NCI-H146 treated with DMSO at 0.1 percent for 48 hours (cell line): ENCODE measurements at regions not wholly inside any gene's neighbourhood (a gene's known extent, or its start where the extent isn't known, plus 50 kb on each side); places are given as distances from the start of the nearest gene placed in this dataset.

Source experiments
- DNase-seq: peaks from one replicate; lab custom pipeline; 2025; ENCODE audit not compliant: unreplicated experiment; lab: John Stamatoyannopoulos, UW

DNA sequence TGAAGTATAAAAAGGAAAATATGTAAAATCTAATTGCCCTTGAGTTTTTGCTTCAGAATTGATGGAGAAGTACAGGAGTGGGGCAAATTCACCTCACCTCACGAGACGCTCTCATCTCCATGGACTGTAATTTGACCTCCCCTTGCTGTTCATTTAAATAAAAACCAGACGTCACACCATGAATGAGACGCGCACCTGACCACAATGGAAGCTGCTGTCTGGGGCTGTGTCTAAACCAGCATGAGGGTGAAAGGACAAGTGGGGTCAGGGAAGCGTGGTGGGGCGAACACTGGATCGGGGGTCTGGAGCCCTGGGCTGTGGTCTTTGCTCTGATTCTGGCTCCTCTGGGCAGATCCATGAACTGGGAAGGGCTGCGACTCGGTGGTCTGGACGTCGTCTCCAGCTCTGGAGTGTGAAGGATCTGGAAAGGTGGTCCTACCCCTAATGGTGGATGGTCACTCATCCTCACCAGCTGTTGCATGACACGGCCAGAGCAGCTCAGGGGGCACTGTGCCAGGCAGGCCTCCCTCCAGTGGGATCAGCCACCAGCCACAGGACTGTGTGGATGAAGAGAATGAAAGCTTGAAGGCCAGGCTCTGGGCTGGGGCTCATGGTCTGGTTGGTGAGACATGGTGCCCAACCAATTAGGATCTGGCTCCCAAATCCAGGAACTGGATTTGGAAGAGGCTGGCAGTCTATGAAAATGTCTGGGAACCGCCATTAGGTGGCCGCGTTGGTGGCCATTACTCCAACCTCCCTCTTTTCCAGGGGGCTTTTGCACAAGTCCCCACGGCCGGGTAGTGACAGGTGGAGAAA is 728.6 kb downstream of the PTPRU start:
- DNase-seq, result no peak

DNA sequence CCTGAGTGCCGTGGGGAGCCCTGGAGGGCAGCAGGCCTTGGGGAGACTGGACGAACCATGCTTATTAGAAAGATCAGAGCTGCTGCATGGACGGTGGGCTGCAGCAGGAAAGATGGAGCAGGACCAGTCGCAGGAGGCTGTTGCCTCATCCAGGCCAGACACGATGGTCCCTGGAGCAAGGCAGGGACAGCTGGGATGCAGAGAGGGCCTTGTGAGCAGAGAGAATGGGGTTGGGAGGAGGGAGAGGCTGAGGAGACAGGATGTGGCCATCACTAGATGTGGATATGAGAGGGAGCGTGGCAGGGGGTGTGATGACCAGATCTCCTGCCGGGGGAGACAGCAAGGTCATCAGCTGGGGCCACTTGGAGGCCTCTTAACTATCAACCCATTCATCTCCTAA is 727.6 kb downstream of the PTPRU start:
- no peak for DNase-seq

DNA sequence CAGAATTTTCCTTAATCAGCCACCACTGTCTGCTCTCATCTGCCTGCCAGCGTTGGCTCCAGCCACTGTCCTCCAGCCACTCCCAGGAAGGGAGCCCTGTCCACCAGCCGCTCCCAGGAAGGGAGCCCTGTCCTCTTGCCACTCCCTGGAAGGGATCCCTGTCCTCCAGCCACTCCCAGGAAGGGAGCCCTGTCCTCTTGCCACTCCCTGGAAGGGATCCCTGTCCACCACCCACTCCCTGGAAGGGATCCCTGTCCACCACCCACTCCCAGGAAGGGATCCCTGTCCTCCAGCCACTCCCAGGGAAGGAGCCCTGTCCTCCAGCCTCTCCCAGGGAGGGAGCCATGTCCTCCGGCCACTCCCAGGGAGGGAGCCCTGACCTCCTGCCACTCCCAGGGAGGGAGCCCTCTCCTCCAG is 726.5 kb downstream of the PTPRU start:
- DNase-seq, result no peak

DNA sequence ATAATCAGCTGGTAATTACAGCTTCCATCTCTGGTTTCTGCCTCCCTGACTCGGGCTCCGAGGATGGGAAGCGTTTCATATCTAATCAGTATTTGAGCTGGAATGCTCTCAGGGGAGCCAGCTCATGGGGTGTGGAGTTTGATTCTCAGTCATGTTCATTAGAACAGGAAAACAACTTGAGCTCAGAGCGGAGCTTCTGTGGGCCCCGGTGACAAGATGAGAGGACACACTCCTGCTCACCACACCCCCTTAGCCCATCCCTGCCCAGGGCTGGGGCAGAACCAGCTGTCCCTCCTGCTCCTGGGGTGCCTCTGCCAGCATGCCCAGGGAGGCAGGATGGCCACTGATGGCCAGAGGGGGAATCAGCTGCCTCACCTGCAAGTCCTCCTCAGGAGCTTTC is 726.0 kb downstream of the PTPRU start:
- DNase-seq, result no peak

DNA sequence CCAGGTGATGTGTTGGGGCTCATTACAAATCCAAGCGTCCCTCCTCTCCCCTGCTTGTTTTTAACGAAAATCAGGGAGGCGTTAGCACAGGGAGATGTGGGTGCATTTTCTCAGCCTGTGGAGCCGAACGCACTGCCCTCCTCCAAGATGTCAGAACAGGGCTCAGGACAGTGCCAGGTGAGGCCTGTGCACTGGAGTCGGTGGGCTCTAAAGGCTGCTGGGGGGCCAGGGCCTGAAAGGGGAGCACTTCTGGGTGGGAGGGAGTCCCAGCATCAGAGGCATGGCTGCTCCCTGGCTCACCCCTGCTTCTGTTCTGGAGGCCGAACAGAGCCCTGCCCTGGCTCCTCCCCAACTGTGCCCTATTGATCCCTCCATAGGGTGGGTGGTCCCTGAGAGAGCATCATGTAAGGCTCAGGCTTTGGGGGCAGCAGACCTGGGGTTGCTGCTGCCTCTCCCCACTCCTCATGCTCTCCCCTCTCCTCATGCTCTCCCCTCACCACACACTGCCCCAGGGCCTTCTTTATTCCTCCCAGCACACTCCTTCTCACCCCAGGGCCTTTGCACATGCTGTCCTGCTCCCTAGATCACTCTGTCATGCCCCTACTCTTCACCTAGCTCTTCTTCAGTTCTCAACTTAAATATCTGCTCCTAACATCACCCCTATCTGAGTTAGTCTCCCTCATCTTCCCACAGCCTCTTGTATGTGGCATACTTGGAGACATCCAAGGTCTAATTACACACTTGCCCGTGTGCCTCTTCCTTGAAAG is 725.2 kb downstream of the PTPRU start:
- DNase-seq, result no peak

DNA sequence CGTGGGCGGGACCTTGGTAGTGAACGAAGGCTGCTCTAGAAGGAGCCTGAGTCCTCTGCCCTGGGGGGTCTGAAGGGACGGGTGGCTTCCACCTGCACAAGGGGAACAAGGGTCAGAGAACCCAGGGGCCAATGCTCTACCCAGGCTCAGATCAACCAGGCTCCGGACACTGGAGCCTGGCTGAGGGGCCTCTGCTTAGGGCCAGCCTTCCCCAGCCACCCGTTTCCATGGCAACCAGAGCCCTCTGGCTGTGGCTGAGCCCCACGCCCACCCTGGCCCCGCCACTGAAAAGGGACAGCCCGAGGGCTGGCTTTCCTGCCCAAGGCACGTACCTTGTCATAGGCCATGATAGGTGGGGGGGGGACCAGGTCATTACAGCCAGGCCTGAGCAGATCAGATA is 724.6 kb downstream of the PTPRU start:
- no peak for DNase-seq

DNA sequence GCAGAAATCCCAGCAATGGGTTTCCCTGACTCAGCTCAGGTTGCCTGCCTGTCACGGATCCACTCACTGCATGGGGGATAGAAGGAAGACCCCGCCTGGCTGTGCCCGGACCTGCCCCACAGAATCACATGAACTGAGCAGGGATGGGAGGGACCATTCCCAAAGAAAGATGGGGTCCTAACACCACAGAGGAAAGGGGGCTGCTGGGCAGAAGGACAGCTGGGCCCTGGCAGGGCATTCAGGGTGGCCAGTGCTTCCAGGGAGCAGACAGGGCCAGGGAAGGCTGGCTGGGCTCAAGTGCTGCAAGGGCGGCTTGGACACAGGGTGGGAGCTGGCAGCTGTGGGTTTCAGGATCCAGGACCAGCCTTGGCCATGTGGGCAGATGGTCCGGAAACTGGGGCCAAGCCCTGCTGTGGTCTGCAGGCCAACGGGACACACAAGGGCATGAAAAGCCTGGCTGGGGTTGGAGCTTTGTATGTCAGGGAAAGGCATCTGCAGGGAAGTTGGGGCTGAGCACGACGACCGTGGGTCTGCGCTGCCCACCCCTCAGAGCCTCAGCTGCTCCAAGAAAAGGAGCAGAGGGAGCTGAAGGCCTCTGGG is 723.9 kb downstream of the PTPRU start:
- DNase-seq, result no peak

DNA sequence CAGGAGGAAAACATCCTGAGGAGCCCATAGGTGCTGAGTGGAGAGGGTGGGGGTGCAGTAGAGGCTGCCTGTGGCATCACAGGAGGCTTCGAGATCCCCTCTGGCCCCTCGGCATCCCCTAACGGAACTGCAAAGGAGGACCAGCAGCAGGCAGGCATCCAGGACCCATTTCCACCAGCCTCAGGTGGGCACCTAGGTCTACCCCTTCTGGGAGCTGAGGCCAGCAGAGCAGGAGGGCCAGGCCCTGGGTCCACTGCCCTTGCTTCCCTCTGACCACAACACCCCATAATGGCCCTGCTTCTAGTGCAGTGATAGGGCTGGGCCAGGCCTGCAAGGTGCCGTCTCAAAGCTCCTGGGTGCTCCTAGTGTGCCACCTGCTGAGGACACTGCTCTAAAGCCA is 723.0 kb downstream of the PTPRU start:
- no peak for DNase-seq

DNA sequence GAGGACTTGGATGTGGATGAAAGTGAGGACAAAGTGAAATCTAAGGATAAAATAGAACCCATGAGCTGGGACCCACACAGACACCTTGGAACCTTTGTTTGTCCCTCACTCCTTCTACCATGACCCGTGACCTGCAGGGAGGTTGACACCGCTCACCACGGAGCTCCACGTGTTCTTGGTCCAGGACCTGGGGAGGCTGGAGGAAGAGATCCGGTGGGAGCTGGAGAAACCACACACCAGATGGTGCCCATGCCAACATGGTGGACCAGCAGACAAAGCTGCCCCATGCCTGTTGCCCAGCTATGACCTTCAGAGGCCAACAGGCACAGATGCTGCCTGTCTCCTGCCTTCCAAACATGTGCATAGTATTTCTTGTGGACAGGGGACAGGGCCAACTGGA is 721.9 kb downstream of the PTPRU start:
- DNase-seq, result no peak

DNA sequence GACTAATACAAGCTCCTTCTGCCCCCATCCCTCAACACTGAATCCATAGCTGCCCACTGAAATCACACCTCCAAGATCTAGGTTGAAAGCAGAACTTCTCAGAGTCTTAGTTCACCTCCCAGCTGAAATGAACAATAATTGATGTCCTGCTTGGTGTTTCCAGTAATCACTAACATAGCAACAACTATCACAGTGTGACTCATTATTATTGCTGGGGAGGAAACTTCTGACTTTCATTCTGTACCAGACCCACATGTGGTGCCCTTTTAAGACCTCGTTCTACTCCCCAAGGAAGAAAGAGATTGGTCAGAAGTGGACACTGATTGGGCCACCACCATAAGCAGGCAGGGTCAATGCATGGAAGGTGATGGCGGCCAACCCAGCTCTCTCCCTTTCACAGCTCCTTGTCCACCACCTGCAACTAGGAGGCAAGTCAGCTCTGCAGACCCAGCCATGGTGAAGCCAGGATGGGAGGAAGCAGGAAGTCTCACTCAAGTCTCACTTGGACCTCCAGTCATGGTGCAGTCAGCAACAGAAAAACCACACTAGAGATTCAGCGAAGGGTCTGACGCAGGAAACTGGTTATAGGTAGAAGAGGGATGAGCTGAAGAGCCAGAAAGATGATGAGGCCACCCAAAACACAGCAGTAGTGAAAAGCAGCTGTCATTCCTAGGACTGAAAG is 720.2 kb downstream of the PTPRU start:
- no peak for DNase-seq

DNA sequence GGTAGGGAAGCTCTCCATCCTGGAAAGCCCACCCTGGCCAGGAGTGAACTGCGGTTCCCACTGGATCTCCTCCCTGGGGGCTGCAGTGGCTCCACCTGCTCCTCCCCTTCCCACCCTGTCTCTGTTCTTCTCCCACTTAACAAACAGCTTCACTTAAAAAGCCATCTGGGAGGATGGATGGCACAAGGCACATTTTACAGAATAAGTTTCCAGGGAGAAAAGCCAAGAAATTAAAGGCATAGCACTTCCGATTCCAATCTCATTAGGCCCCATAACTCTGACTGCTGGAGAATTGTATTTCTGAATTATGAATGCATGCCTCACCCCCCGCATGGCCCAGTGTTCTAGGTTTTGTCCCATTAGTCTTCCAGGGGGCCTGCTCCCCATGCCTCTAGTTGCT is 718.3 kb downstream of the PTPRU start:
- no peak for DNase-seq

DNA sequence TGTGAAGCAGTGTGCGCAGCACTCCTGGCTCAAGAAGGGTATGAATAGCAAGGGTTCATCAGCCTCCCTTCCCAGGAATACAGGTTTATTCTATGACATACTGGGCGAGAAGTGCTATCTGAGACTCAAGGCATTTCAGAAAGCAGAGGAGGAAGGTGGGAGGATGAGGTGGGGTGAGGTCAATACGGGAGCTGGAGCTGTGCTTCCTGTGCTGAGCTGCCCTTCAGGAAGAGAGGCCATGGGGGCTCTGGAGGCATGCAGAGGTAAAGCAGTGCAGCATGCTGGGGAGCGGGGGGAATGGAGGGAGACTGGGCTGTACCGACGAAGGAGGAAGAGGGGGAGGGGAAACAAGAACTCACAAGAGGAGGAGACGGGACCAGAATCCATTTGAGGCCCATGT is 717.6 kb downstream of the PTPRU start:
- no peak for DNase-seq

DNA sequence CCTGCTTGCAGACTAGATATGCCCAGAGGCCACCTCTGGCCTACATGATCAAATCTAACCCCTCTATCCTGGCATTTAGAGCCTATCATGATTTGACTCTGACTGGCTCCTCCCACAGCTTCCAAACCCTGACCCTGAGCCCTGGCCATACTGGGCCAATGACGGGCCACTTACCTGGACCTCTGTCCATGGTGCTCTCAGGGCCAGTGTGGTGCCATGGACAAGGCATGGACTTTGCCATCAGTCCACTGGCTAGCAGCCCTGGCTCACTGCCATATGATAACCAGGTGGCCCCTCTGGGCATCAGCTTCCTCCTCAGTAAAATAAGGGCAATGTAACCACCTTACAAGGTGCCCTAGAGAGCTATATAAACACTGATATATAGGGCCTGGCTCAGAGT is 713.4 kb downstream of the PTPRU start:
- DNase-seq, result no peak

DNA sequence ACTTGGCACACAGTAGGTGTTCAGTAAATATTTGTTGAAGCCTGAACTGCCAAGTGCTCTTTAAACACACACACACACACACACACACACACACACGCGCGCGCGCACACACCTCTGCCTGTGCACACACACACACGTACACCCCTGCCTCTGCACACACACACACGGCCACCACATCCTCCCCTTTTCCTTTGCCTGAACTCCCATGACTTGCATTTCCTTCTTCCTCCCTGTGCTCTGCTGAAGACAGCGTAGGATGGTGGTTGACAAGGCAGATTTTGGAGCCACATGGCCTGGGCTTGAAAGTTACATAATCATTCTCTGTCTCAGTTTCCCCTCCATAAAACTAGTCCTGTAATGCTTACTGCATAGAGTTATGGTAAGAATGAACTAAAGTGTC is 712.3 kb downstream of the PTPRU start:
- no peak for DNase-seq

DNA sequence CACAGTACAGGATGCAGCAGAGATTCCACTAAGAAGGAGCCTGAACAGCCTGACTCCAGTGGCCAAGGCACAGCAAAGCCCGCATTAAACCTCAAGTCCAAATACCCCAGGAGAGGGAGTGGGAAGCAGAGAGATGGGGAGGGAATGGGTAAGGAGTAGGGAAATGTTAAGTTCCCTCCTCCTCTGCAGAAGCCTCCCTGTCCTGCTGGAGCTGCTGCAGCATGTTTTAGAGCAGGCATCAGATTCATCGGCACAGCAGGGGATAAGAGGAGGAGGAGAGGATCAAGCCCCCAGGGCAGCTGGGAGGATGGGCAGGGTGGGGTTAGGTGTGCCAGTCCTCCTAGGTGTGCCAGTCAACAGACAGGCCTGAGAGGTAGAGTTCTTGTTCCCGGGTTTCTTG is 709.7 kb downstream of the PTPRU start:
- DNase-seq, result no peak

DNA sequence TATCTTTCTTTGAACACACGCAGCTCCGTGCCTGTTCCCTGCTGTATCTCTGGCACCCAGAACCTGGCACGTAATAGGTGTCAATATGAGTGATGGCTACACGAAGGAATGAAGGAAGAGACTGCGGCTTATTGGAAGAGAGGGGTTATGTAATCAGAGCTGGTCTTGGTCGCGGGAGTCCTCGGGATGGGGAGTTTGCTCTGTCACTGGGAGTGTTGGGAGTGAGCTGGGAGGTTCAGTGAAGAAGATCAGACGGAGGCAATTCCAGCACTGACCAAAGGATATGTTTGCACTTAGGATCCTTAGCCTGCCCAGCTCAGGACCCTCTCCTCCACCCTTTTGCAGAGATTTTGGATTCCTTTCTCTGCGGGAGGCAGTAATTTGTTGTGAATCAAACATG is 709.1 kb downstream of the PTPRU start:
- no peak for DNase-seq

DNA sequence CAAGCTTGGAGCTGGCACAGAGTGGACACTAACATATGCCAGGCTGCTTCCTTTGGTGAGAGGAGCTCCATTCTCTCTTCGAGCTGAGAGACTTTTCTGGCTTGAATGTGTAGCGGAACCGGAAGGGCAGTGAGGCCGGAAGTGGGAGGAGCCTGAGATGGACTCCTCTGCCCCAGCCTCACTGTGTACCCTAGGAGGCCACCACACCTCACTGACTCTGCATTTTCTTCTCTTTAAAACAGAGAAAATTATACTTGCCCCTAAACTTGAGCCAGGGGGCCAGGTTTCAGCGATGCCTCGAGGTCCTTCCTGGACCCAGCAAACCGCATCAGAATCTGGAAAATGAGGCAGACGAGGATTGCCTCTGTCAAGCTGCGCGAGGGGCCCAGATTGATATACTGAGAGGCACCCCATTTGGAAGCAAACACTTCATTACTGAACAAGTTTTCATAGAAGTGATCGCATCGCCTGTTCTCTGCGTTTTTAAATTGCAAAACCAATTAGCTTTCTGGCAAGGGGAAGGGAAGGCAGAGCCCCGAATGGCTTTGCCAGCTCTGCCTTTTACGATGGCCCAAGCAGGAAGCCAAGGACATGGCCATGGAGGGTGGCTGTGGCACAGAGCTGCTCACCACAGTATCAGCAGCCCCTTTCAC is 708.1 kb downstream of the PTPRU start:
- no peak for DNase-seq

DNA sequence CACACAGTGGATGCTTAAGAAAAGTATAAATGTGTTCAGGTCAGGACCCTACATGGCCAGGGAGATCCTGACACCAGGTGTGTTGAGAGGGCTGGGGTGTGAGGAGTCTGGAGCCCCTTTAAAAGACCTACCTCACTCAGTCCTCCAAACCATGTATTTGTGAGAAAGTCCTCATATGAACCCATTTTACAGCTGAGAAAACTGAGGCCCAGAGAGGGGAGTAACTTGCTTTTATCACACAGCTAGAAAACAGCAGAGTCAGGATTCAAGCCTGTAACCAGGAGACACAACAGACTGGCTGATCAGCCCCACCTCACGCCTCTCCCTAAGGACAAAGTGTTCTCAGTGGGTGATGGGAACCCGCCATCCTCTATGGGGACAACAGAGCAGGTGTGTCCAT is 706.7 kb downstream of the PTPRU start:
- no peak for DNase-seq

DNA sequence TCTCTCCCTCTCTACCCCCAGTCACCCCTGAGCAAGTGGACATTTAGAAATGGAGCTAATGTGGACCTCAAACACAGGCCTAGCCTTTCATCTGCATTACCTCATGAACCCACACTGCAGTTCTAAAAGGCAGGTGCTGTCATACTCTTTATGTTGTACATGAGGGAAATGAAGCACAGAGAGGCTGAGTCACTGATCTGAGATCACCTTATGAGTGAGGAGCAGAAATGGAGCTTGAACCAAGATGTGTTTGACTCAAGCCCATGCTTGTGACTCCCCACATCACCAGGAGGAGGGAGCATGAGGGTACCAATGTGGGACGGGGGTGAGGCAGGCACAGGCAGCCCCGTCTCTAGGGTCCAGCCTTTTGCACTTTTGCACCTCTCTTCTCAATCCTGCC is 702.8 kb downstream of the PTPRU start:
- no peak for DNase-seq

DNA sequence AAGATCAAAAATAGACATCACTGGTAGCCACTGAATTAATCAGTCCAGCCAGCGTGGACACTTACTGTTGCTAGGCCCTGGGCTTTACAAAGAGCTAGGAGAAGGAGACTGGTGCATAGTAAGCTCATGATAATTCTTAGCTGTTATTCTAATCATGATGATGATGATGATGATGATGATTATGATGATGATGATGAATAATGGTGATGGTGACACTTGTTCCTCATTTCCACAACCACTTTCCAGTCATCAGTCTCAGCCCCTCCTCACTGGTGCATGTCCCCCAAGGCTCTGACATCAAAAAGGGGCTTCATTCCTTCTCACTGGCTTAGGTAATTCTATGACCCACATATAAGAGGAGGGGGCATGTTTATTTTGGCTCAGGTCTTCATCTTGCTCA is 701.0 kb downstream of the PTPRU start:
- no peak for DNase-seq

DNA sequence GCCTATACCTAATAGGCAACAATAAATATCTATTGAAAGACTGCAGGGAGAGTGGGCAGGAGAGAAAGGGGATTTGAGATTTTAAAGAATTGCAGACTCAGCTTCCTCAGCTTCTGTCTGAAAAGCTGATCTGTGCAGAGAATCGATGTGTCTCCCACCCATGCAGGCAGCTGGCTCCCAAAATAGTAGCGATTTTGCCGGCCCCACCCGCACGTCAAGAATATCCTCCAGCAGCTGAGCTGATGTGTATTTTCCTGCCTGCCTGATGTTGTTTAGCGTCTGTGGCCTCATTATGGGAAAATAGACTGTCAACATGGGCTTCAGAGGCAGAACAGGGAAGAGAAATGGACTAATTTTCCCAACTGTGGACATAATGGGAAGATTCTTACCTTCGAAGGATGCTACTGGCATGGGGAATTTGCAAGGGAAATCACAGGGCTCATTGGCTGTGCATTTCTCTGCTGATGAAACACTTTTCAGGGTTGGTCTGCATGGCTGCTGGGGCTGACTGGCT is 699.8 kb downstream of the PTPRU start:
- no peak for DNase-seq
